H7 (cell line): ENCODE measurements at regions not wholly inside any gene's neighbourhood (a gene's known extent, or its start where the extent isn't known, plus 50 kb on each side); places are given as distances from the start of the nearest gene placed in this dataset.
"Not testable (repeated sequence)": the region's sequence is repeated elsewhere in the genome, so short reads cannot be mapped to it uniquely, and the experiment has no call there.

Experiments
- DNase-seq: peaks from one replicate; pipeline ENCODE4 v3.0.0; 2012
- H3K27me3 ChIP-seq: 2 replicates; pipeline ENCODE4 v1.6.0; 2011; ENCODE audit warnings: mild to moderate bottlenecking, low read length; ENCODE audit not compliant: control insufficient read depth, insufficient read depth
- H3K36me3 ChIP-seq: replicated peaks from 2 replicates; pipeline ENCODE4 v1.5.1; 2011; ENCODE audit warnings: low read length; ENCODE audit not compliant: control insufficient read depth, insufficient read depth
- H3K4me3 ChIP-seq: 2 replicates; pipeline ENCODE4 v1.5.1; 2011; ENCODE audit warnings: low read depth, mild to moderate bottlenecking, control low read depth, low read length, moderate library complexity; ENCODE audit not compliant: insufficient read depth

- no peak overlapping the region for H3K4me3 ChIP-seq
- no peak for DNase-seq
- no peaks in the 10 kb centered on the region for H3K36me3 ChIP-seq
- no peaks in the 10 kb centered on the region for H3K27me3 ChIP-seq
These were observed 772.9 kb upstream of the CRIM1 start for GRCh38 chr2:35582637-35583036.

GRCh38 chr2:35580956-35581355, 774.6 kb upstream of the CRIM1 start:
- no peak for DNase-seq
- H3K27me3 ChIP-seq, result no peaks in the 10 kb centered on the region
- H3K4me3 ChIP-seq, result no peak overlapping the region
- no peaks in the 10 kb centered on the region for H3K36me3 ChIP-seq

DNA sequence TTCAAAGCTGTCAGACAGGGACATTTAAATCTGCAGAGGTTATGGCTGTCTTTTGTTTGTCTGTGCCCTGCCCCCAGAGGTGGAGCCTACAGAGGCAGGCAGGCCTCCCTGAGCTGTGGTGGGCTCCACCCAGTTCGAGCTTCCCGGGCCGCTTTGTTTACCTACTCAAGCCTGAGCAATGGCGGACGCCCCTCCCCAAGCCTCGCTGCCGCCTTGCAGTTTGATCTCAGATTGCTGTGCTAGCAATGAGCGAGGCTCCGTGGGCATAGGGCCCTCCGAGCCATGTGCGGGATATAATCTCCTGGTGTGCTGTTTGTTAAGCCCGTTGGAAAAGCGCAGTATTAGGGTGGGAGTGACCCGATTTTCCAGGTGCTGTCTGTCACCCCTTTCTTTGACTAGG, 787.0 kb upstream of the CRIM1 start:
- H3K27me3 ChIP-seq, H3K4me3 ChIP-seq, DNase-seq, H3K36me3 ChIP-seq: not testable (repeated sequence)

- no peak for DNase-seq
- no peak overlapping the region for H3K4me3 ChIP-seq
- H3K27me3 ChIP-seq, result no peaks in the 10 kb centered on the region
- no peaks in the 10 kb centered on the region for H3K36me3 ChIP-seq
These were observed 793.1 kb upstream of the CRIM1 start for GRCh38 chr2:35562488-35562887.

DNA sequence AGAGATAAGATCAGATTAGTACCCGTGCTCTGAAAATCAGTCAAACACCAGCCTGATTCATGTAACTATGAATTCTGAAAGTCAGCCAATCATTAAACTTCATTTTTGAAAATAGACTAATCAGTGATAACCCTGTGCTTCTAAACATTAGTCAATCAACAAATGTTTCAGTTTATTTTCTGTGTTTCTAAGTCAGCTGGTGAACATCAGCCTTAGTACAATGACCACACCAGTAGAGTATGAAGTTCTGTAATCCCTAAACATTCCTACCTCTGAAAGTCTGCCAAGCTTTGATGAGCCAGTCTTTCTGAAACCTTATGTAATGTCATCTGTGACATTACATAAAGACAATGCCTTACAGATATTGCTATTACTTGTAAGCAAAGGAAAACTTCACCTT, 807.4 kb upstream of the CRIM1 start:
- Histone ChIP-seq H3K4me3 (no peak overlapping the region), H3K36me3 (no peaks in the 10 kb centered on the region), H3K27me3 (no peaks in the 10 kb centered on the region)
- DNase-seq, result no peak

GRCh38 chr2:35545301-35545700, 810.3 kb upstream of the CRIM1 start:
- no peak for DNase-seq
- no peaks in the 10 kb centered on the region for H3K27me3 ChIP-seq

DNA sequence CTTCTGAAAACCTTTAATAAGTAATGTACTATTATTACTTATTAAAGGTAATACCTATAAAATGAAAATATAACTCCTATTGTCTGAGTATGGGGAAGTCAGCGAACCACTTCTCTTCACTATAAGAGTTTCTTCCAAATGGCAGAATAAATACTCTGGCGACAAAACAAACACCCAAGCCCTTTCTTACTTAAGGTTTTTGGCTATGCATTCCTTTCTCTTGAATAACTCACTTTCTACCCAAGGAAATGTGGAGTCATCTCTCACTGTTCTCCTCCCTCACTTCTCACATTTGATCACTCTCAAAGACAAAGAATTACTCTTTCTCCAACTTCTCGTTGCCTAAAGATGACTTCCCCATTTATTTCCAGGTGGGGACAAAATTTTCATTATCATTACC, 816.8 kb upstream of the CRIM1 start:
- H3K36me3 ChIP-seq, result no peaks in the 10 kb centered on the region
- DNase-seq, result no peak
- no peaks in the 10 kb centered on the region for H3K27me3 ChIP-seq
- no peak overlapping the region for H3K4me3 ChIP-seq

More at GRCh38 chr2:35545301-35545700, 810.3 kb upstream of the CRIM1 start:
- H3K36me3 ChIP-seq, result no peaks in the 10 kb centered on the region
- no peak overlapping the region for H3K4me3 ChIP-seq

DNA sequence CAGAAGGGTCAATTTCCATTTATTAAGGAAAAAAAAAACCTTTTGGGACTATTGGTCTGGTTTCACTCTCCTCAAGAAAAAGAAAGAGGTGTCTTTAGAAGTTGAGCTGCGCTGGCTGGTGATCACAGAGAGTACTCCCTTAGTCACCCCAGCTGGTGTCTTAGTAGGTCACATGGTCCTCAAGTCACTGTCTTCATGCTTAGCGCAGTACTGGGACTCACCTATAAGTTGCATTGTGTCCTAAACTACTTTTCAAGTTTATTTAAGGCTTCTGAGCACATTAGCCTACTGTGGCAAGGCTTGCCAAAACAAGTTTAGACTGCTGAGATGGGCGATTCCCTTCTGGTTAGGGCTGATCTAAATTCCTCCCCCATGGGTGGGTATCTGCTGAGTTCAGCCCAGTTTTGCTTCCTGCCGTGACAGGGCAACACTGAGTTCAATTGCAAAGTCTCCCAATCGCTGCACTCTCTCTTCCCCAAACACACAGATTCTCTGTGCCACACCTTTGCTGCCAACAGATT, 824.9 kb upstream of the CRIM1 start:
- Histone ChIP-seq H3K36me3 (no peaks in the 10 kb centered on the region), H3K27me3 (no peaks in the 10 kb centered on the region), H3K4me3 (no peak overlapping the region)
- no peak for DNase-seq

- Histone ChIP-seq H3K36me3 (no peaks in the 10 kb centered on the region), H3K4me3 (no peak overlapping the region), H3K27me3 (no peaks in the 10 kb centered on the region)
- DNase-seq, result no peak
These were observed 828.8 kb upstream of the CRIM1 start for GRCh38 chr2:35526741-35527140.

- Histone ChIP-seq H3K27me3 (no peaks in the 10 kb centered on the region), H3K36me3 (no peaks in the 10 kb centered on the region)
- peak; percentile 6 for DNase-seq
These were observed 833.1 kb upstream of the CRIM1 start for GRCh38 chr2:35522450-35522849.

GRCh38 chr2:35510636-35511035, 844.9 kb upstream of the CRIM1 start:
- H3K36me3 ChIP-seq, result no peaks in the 10 kb centered on the region
- no peak overlapping the region for H3K4me3 ChIP-seq
- no peaks in the 10 kb centered on the region for H3K27me3 ChIP-seq
- DNase-seq, result no peak

More at GRCh38 chr2:35522450-35522849, 833.1 kb upstream of the CRIM1 start:
- no peak overlapping the region for H3K4me3 ChIP-seq

GRCh38 chr2:35508601-35509000, 847.0 kb upstream of the CRIM1 start:
- Histone ChIP-seq H3K27me3 (no peaks in the 10 kb centered on the region), H3K36me3 (no peaks in the 10 kb centered on the region), H3K4me3 (no peak overlapping the region)
- no peak for DNase-seq

GRCh38 chr2:35504419-35504818, 851.2 kb upstream of the CRIM1 start:
- DNase-seq, result no peak
- Histone ChIP-seq H3K36me3 (no peaks in the 10 kb centered on the region), H3K27me3 (no peaks in the 10 kb centered on the region), H3K4me3 (no peak overlapping the region)

GRCh38 chr2:35503738-35504199, 851.8 kb upstream of the CRIM1 start:
- no peak for DNase-seq
- H3K27me3 ChIP-seq, result no peaks in the 10 kb centered on the region

DNA sequence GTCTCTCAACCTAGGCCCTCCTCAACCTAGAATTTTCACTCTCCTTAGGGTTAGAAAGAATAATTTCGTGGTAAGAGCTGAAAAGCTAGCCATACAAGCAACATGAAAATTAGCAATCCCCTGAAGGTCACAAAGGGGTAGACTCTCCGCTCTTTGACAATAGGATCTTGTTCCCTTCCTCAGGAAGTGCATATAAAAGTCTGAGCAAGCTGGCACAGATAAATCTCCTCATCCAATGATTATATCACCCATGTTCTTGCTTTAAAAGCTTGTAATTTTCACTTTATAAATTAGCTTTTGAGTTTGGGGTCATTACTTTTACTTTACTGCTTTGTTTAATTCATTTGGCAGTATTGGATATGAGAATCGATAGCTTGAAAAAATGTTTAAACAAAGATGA, 852.3 kb upstream of the CRIM1 start:
- Histone ChIP-seq H3K27me3 (no peaks in the 10 kb centered on the region), H3K4me3 (no peak overlapping the region), H3K36me3 (no peaks in the 10 kb centered on the region)
- no peak for DNase-seq

More at GRCh38 chr2:35503738-35504199, 851.8 kb upstream of the CRIM1 start:
- Histone ChIP-seq H3K36me3 (no peaks in the 10 kb centered on the region), H3K4me3 (no peak overlapping the region)

- no peak for DNase-seq
- Histone ChIP-seq H3K27me3 (no peaks in the 10 kb centered on the region), H3K36me3 (no peaks in the 10 kb centered on the region), H3K4me3 (no peak overlapping the region)
These were observed 854.5 kb upstream of the CRIM1 start for GRCh38 chr2:35501076-35501475.
